OCI-LY1 (cell line): ENCODE measurements at regions not wholly inside any gene's neighbourhood (a gene's known extent, or its start where the extent isn't known, plus 50 kb on each side); places are given as distances from the start of the nearest gene placed in this dataset.

Source experiments
- CTCF ChIP-seq: fragments of 200-600 bp; sonication (generic), shearing (Covaris generic); IDR thresholded peaks from 2 replicates; pipeline ENCODE4 v1.5.1; 2017; ENCODE audit warnings: mild to moderate bottlenecking, antibody characterized with exemption, low read length, moderate library complexity, mixed read lengths
- EZH2 ChIP-seq: fragments of 200-600 bp; sonication (generic), shearing (Covaris generic); IDR thresholded peaks from 2 replicates; pipeline ENCODE4 v1.8.0; 2017; ENCODE audit warnings: borderline replicate concordance, mixed run types, mild to moderate bottlenecking, antibody characterized with exemption, low read length, moderate library complexity, mixed read lengths

DNA sequence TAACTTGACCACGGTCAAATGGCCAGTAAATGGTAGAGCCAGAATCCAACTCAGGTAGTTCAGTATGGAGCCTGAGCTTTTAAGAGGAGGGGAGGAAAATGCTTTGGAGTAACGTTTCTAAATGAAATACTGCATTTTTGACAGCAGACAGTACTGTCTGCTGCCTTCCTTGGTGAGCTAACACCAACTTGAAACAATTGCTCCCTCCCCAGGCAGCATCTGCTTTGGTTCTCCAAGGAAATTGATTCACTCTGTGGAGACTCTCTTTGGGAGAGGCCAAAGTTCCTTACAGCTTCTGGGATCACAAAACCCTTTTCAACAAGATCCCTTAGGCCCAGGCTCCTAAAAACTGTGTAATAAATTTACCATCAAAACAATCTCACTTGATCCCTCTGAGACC, 75.2 kb upstream of the SSBP2 start:
- TF ChIP-seq CTCF: no peak
- no peak for TF ChIP-seq EZH2
